Thoracic aorta (tissue), 2 donors: ENCODE measurements at regions not wholly inside any gene's neighbourhood (a gene's known extent, or its start where the extent isn't known, plus 50 kb on each side); places are given as distances from the start of the nearest gene placed in this dataset.

Experiments used
- ATAC-seq: fragments of 150-250 bp; one replicate; pipeline ENCODE4 v1.8.0; 2017; ENCODE audit warnings: low read depth; ENCODE audit not compliant: insufficient number of reproducible peaks, low FRiP score
- DNase-seq: peaks from one replicate; pipeline ENCODE4 v3.0.0-alpha.2; 2020; ENCODE audit warnings: low spot score
- H3K27ac ChIP-seq, 2 donors: fragments of 200-600 bp; sonication (generic); 1 replicate in 1 of 2; 2 replicates in 1 of 2; pipeline ENCODE4 v1.5.1; 2016; ENCODE audit warnings: mild to moderate bottlenecking in 2 of 2, moderate library complexity in 2 of 2
- H3K27me3 ChIP-seq: fragments of 200-600 bp; sonication (generic); replicated peaks from 2 replicates; pipeline ENCODE4 v1.6.0; 2016; ENCODE audit warnings: mild to moderate bottlenecking; ENCODE audit not compliant: insufficient read depth
- H3K36me3 ChIP-seq: fragments of 200-600 bp; sonication (generic); one replicate; pipeline ENCODE4 v1.5.1; 2016
- H3K4me1 ChIP-seq, 2 donors: fragments of 200-600 bp; sonication (generic); 1 replicate in 1 of 2; 2 replicates in 1 of 2; pipeline versions ENCODE4 v1.5.1 to v1.6.0; 2016; ENCODE audit warnings: low read depth in 2 of 2, mild to moderate bottlenecking in 1 of 2; ENCODE audit not compliant: control insufficient read depth in 1 of 2
- H3K4me3 ChIP-seq: fragments of 200-600 bp; sonication (generic); 2 replicates; pipeline ENCODE4 v1.5.1; 2016; ENCODE audit warnings: mild to moderate bottlenecking
- H3K9me3 ChIP-seq: fragments of 200-600 bp; sonication (generic); 2 replicates; pipeline ENCODE4 v1.5.1; 2016
- CTCF ChIP-seq: fragments of 200-600 bp; sonication (generic); IDR thresholded peaks from one replicate; pipeline ENCODE4 v1.5.1; 2019; ENCODE audit warnings: antibody characterized with exemption

GRCh38 chr3:18670759-18671158 is 245.6 kb upstream of the SATB1 start:
- DNase-seq (no peak), ATAC-seq (no peak)
- TF ChIP-seq CTCF: no peak

GRCh38 chr3:18669374-18669773 is 244.2 kb upstream of the SATB1 start:
- Histone ChIP-seq H3K9me3 (no peaks in the 10 kb centered on the region), H3K4me3 (no peak overlapping the region), H3K27me3 (no peaks in the 10 kb centered on the region), H3K4me1 (no peaks in the 10 kb centered on the region), H3K36me3 (no peaks in the 10 kb centered on the region), H3K27ac (no peak overlapping the region)
- ATAC-seq (no peak), DNase-seq (no peak)
- TF ChIP-seq CTCF: no peak

More at GRCh38 chr3:18670759-18671158, 245.6 kb upstream of the SATB1 start:
- Histone ChIP-seq H3K4me1 (no peaks in the 10 kb centered on the region), H3K36me3 (no peaks in the 10 kb centered on the region), H3K27me3 (no peaks in the 10 kb centered on the region), H3K27ac (no peak overlapping the region), H3K9me3 (no peaks in the 10 kb centered on the region), H3K4me3 (no peak overlapping the region)

- no peak for ATAC-seq
Measured at GRCh38 chr3:18667552-18667951, 242.4 kb upstream of the SATB1 start.

GRCh38 chr3:18666655-18667054 is 241.5 kb upstream of the SATB1 start:
- H3K4me1 ChIP-seq: no peaks in the 10 kb centered on the region
- H3K4me3 ChIP-seq: no peak overlapping the region
- no peak for ATAC-seq
- H3K36me3 ChIP-seq: no peaks in the 10 kb centered on the region
- no peak for TF ChIP-seq CTCF
- no peak for DNase-seq
- H3K9me3 ChIP-seq: no peaks in the 10 kb centered on the region
- H3K27ac ChIP-seq: no peak overlapping the region
- no peaks in the 10 kb centered on the region for H3K27me3 ChIP-seq

More at GRCh38 chr3:18667552-18667951, 242.4 kb upstream of the SATB1 start:
- no peaks in the 10 kb centered on the region for H3K36me3 ChIP-seq
- no peaks in the 10 kb centered on the region for H3K9me3 ChIP-seq
- H3K4me1 ChIP-seq: no peaks in the 10 kb centered on the region
- TF ChIP-seq CTCF: no peak
- no peak overlapping the region for H3K4me3 ChIP-seq
- no peak overlapping the region for H3K27ac ChIP-seq
- no peaks in the 10 kb centered on the region for H3K27me3 ChIP-seq
- DNase-seq: no peak

- Histone ChIP-seq H3K4me1 (no peaks in the 10 kb centered on the region), H3K4me3 (no peak overlapping the region), H3K27ac (no peak overlapping the region), H3K27me3 (no peaks in the 10 kb centered on the region), H3K36me3 (no peaks in the 10 kb centered on the region), H3K9me3 (no peaks in the 10 kb centered on the region)
- no peak for TF ChIP-seq CTCF
- DNase-seq (no peak), ATAC-seq (no peak)
Measured at GRCh38 chr3:18660059-18660458, 234.9 kb upstream of the SATB1 start.
